Stimulated activated CD4-positive, alpha-beta T cell treated with anti-CD3 and anti-CD28 coated beads, Interleukin-12 subunit alpha, Interleukin-12 subunit beta, amount 100 ng/mL, for 48 hours (primary cell): ENCODE measurements at regions not wholly inside any gene's neighbourhood (a gene's known extent, or its start where the extent isn't known, plus 50 kb on each side); places are given as distances from the start of the nearest gene placed in this dataset.

Source experiments
- DNase-seq, 3 donors: peaks; one replicate each; pipeline ENCODE4 v3.0.0-alpha.2; 2020; ENCODE audit warnings: low read depth in 2 of 3, low spot score in 1 of 3

GRCh38 chr9:91156451-91157234 lies 205.1 kb downstream of the AUH start:
- DNase-seq = no peak

- no peak for DNase-seq
These were observed 203.8 kb downstream of the AUH start for GRCh38 chr9:91157883-91158282.

GRCh38 chr9:91158286-91158685 lies 203.4 kb downstream of the AUH start:
- no peak for DNase-seq

DNA sequence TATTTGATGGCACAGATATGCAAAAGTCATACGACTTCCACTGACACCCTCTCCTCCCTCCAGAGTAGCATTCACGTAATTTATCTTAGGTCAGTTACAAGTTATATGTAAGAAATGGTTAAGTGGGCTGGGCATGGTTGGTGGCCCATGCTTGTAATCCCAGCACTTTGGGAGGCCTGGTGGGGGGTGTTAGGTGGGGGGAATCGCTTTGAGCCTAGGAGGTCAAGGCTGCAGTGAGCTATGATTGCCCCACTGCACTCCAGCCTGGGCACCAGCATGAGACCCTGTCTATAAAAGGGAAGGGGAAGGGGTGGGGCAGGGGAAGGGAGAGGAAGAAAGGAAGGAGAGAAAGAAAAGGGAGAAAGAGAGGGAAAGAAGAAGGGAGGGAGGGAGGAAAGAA lies 202.8 kb downstream of the AUH start:
- DNase-seq = no peak

- DNase-seq = no peak
These were observed 202.0 kb downstream of the AUH start for GRCh38 chr9:91159664-91160121.

GRCh38 chr9:91160181-91160580 lies 201.5 kb downstream of the AUH start:
- DNase-seq = no peak

DNA sequence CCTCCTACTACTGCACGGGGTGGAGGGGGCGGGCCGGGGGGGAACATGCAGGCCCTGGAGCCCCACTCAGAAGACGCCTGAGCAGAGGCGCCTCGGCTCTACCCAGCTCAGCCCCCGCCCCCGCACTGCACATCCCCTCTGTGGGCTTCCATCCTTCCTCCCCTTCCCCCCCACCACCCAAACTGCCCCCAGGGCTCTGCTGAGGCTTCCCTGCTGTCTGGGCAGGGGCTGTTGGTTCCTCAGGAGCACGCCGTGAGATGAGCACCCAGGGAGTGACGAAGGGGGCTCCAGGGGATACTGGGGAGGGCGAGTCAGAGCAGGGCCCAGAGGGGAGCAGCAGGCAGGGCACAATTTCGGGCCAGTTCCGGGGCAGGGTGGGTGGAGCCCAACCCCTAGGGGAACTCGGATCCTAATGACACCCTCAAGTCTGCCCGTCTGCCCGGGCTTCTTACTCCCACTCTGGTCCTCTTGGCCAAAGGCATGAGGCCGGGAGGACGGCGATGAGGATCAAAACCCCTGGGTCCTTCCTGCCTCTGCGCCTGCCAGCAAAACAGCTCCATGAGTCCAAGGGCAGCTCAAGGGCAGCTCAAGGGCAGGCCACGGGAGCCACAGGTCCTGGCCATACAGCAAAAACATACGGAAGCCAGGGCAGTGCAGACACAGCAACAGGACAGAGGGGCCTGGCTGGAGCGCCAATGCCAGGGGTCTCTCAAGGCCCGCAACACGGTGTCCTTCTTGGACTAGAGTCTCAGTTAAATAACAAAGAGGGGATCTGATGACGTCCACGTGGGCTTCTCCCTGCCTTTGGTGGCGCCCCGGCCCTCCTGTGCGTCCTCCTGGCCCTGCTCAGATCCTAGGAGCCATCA lies 200.9 kb downstream of the AUH start:
- DNase-seq = no peak

GRCh38 chr9:91161465-91162300 lies 200.0 kb downstream of the AUH start:
- DNase-seq = no peak

DNA sequence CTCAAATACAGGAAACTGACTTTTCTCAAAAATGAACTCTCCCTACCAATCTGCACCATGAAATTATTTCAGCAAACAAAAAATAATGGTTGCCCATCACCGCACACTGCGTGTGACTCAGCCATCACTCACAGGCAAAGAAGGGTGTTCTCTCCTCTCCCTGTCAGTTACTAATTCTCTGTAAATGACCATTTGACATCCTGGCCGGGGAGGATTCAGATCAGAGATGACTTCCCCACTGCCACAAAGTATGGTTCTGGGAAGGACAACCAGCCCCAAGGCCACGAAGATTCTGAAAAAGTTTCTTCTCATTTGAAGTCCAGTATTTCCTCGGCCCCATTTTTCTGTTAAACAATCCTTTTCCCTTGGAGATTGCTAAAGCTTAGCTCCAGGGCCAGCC lies 199.4 kb downstream of the AUH start:
- no peak for DNase-seq

- DNase-seq = no peak
These were observed 198.8 kb downstream of the AUH start for GRCh38 chr9:91162784-91163443.

GRCh38 chr9:91163444-91163772 lies 198.3 kb downstream of the AUH start:
- DNase-seq = no peak

DNA sequence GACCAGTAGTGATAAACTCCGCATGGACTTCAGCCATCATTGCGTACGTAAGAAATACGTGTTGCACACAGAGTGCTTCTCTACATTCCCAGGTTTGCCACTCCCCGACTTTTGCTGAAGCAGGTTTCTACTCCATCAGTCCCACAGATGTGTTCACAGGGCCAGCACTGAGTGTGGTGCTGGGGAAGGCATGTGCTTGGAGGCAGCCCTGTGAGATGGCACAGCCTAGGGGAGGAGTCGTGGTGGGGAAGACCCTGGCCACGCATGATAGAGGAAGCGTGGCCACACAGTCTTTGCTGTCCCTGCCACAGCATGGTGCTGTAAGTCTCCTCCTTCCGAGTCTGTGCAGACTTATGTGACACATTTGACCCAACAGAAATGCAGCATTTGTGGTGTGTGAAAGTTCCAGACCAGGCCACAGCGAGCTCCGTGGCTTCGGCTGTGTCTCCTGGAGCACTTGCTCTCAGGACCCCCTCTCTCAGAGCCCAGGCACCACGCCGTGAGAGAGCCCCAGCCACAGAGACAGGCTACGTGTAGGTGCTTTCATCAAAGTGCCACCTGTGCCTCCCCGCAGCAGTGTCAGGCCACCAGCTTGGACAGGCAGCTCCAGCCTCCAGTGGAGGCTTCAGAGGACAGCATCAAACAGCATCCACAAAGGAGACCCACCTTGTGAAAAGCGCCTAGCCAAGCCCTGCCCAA lies 197.8 kb downstream of the AUH start:
- DNase-seq = no peak
